Mononuclear cell (primary cell): ENCODE measurements at regions not wholly inside any gene's neighbourhood (a gene's known extent, or its start where the extent isn't known, plus 50 kb on each side); places are given as distances from the start of the nearest gene placed in this dataset.

Experiments
- H3K27me3 ChIP-seq: 2 replicates; pipeline ENCODE4 v1.6.0; 2011; ENCODE audit warnings: low read length, control low read depth; ENCODE audit not compliant: insufficient read depth
- H3K4me1 ChIP-seq: 2 replicates; pipeline ENCODE4 v1.5.1; 2011; ENCODE audit warnings: mild to moderate bottlenecking, low read length, control low read depth; ENCODE audit not compliant: insufficient read depth
- H3K4me3 ChIP-seq: 2 replicates; pipeline ENCODE4 v1.5.1; 2011; ENCODE audit warnings: mild to moderate bottlenecking, low read length, moderate library complexity
- H3K9me3 ChIP-seq: 2 replicates; pipeline ENCODE4 v1.5.1; 2011; ENCODE audit warnings: low read depth, mild to moderate bottlenecking, control low read depth, low read length

DNA sequence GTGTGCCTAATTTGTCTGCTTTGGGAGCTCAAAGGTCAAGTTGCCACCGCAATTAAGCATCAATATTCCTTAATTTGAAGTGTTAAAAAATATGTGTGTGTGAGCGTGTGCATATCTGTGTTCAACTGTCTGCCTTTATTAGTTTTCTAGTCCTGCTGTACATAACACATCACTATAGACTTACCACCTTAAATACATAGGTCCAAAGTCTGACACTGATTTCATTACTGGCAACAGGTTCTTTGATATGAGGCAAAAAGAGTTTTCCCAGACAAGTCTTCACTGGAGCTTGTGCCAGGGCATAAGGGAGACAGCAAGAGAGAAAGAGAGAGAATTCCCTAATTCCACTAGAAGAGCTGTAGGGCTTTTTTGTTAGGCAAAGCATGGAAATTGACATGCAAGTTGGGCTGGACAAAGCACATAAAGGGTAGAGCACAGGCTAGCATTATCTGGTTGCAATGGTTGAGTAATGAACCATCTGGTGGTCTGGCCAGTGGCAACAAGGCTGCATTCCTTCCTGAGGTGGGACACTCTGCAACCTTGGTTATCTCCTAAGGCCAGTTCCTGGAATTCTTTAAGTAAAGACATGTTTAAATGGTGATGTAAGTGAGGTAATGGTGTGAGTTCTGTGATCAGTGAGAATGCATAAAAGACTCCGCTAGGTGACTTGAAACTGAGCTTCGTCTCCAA is 457.2 kb upstream of the ADAMTS5 start:
- Histone ChIP-seq H3K9me3 (no peaks in the 10 kb centered on the region), H3K4me3 (no peak overlapping the region), H3K4me1 (no peaks in the 10 kb centered on the region), H3K27me3 (no peaks in the 10 kb centered on the region)

GRCh38 chr21:27423038-27423437 is 456.1 kb upstream of the ADAMTS5 start:
- Histone ChIP-seq H3K4me1 (no peaks in the 10 kb centered on the region), H3K4me3 (no peak overlapping the region), H3K9me3 (no peaks in the 10 kb centered on the region), H3K27me3 (no peaks in the 10 kb centered on the region)

- H3K4me3 ChIP-seq = no peak overlapping the region
- H3K9me3 ChIP-seq = no peaks in the 10 kb centered on the region
- no peaks in the 10 kb centered on the region for H3K27me3 ChIP-seq
- no peaks in the 10 kb centered on the region for H3K4me1 ChIP-seq
Observed at GRCh38 chr21:27422435-27422834, 455.5 kb upstream of the ADAMTS5 start.

- no peaks in the 10 kb centered on the region for H3K4me1 ChIP-seq
- no peak overlapping the region for H3K4me3 ChIP-seq
- no peaks in the 10 kb centered on the region for H3K9me3 ChIP-seq
- H3K27me3 ChIP-seq = no peaks in the 10 kb centered on the region
Observed at GRCh38 chr21:27421654-27422053, 454.8 kb upstream of the ADAMTS5 start.

DNA sequence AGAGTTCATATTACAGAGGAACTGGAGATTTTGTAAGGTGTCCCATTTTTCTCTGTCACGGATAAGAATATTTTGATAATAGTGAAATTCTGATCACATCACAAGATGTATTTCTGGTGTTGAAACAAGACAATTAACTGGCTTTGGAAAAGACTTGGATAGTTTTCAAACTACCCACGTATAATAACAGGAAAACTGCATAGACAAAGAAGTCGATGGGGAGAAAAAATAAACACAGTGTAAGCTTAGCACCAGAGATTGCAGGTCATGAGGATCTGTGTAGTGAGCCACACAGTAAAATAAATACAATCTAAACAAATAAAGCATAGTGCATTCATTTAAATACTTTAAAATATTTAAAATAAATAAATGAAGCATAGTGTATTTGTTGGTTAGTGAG is 452.3 kb upstream of the ADAMTS5 start:
- Histone ChIP-seq H3K9me3 (peaks cover 4% of the 10 kb centered on the region), H3K27me3 (no peaks in the 10 kb centered on the region), H3K4me3 (no peak overlapping the region), H3K4me1 (no peaks in the 10 kb centered on the region)

GRCh38 chr21:27418346-27418745 is 451.5 kb upstream of the ADAMTS5 start:
- Histone ChIP-seq H3K9me3 (peaks cover 4% of the 10 kb centered on the region), H3K4me3 (no peak overlapping the region), H3K4me1 (no peaks in the 10 kb centered on the region), H3K27me3 (no peaks in the 10 kb centered on the region)

GRCh38 chr21:27412530-27412929 is 445.6 kb upstream of the ADAMTS5 start:
- H3K9me3 ChIP-seq = peaks cover 4% of the 10 kb centered on the region
- no peak overlapping the region for H3K4me3 ChIP-seq
- H3K4me1 ChIP-seq = no peaks in the 10 kb centered on the region
- no peaks in the 10 kb centered on the region for H3K27me3 ChIP-seq

DNA sequence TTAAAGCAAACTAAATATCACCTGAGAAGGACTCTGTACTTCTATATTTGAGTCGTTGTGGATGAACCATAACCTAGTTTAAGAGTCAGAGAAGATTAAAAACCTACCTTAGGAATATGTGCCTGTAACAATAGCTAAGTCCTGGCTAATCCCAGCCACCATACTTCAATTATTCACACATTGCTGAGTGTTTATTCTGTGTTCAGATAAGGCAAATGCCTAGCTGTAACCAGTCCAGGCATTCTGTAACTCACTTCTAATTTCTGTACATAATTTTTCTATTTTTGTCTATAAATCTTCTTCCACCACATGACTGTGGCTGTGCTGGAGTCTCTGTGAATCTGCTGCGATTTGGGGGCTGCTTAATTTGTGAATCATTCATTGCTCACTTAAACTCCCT is 441.9 kb upstream of the ADAMTS5 start:
- Histone ChIP-seq H3K27me3 (no peaks in the 10 kb centered on the region), H3K4me1 (no peaks in the 10 kb centered on the region), H3K9me3 (no peaks in the 10 kb centered on the region), H3K4me3 (no peak overlapping the region)

DNA sequence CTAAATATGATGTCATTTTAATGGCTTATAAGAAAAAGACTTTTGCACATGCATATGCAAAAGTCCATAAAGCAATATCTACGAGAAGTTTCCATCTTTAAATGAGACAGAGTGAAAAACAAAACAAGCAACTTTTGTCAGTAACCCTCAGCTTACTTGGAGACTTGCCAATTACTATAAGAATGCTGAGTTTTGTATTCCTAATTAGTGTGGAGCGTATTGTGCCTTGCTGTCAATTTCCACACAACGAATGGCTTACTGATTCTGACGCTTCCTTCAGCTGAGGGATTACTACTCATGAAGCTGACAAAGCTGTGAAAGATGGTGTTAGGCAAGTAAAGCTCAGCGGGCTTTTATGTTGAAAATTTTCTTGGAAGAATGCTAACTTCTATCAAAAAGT is 440.4 kb upstream of the ADAMTS5 start:
- no peaks in the 10 kb centered on the region for H3K9me3 ChIP-seq
- no peaks in the 10 kb centered on the region for H3K4me1 ChIP-seq
- H3K4me3 ChIP-seq = no peak overlapping the region
- no peaks in the 10 kb centered on the region for H3K27me3 ChIP-seq

- Histone ChIP-seq H3K9me3 (no peaks in the 10 kb centered on the region), H3K4me3 (no peak overlapping the region), H3K4me1 (no peaks in the 10 kb centered on the region), H3K27me3 (no peaks in the 10 kb centered on the region)
Observed at GRCh38 chr21:27406300-27407009, 439.6 kb upstream of the ADAMTS5 start.

GRCh38 chr21:27403011-27403410 is 436.1 kb upstream of the ADAMTS5 start:
- H3K27me3 ChIP-seq = no peaks in the 10 kb centered on the region
- no peaks in the 10 kb centered on the region for H3K4me1 ChIP-seq
- no peak overlapping the region for H3K4me3 ChIP-seq
- H3K9me3 ChIP-seq = no peaks in the 10 kb centered on the region

GRCh38 chr21:27400045-27400444 is 433.2 kb upstream of the ADAMTS5 start:
- H3K27me3 ChIP-seq = no peaks in the 10 kb centered on the region

GRCh38 chr21:27397578-27397977 is 430.7 kb upstream of the ADAMTS5 start:
- no peaks in the 10 kb centered on the region for H3K9me3 ChIP-seq
- H3K4me1 ChIP-seq = no peaks in the 10 kb centered on the region
- no peak overlapping the region for H3K4me3 ChIP-seq
- H3K27me3 ChIP-seq = no peaks in the 10 kb centered on the region

More at GRCh38 chr21:27400045-27400444, 433.2 kb upstream of the ADAMTS5 start:
- Histone ChIP-seq H3K4me3 (no peak overlapping the region), H3K4me1 (no peaks in the 10 kb centered on the region), H3K9me3 (no peaks in the 10 kb centered on the region)

DNA sequence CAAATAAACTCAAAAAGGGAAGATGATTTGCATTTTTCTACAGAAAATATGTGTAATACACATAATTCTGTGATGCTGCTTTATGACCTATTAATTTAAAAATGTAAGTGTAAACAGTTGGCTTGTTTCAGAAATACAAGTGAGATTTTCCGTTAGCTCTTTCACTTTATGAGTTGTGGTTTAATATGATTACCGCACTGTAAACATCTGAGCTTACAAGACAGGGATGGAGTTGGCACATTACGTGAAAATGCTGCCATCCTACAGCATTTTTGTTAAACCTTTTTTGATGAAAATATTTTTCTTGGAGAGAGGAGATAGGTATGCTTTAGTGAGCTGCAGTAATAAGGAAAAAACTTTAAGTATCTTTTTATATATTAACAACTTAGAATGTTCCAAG is 426.8 kb upstream of the ADAMTS5 start:
- Histone ChIP-seq H3K4me1 (no peaks in the 10 kb centered on the region), H3K27me3 (no peaks in the 10 kb centered on the region), H3K4me3 (no peak overlapping the region), H3K9me3 (no peaks in the 10 kb centered on the region)

DNA sequence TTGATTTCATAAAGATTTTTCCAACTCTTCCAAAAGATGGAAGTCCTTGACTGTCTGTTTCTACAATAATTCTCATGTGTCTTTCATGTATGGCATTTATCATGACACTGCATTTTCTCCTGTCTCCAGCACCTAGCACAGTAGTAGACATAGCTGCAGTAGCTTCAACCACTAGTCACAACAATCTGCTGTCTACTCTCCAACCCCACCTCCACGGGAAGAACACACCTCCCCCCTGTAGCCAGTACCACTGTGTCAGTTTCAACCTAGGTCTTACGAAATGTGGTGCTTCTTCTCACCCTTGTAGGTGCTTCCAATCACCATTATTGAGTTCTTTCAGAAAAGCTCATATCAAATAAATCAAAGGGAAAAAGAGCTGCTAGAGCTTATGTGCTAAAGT is 425.1 kb upstream of the ADAMTS5 start:
- no peaks in the 10 kb centered on the region for H3K27me3 ChIP-seq
- H3K4me1 ChIP-seq = no peaks in the 10 kb centered on the region
- no peak overlapping the region for H3K4me3 ChIP-seq
- H3K9me3 ChIP-seq = no peaks in the 10 kb centered on the region

- no peaks in the 10 kb centered on the region for H3K27me3 ChIP-seq
- H3K9me3 ChIP-seq = no peaks in the 10 kb centered on the region
- H3K4me1 ChIP-seq = no peaks in the 10 kb centered on the region
- no peak overlapping the region for H3K4me3 ChIP-seq
Observed at GRCh38 chr21:27390384-27390783, 423.5 kb upstream of the ADAMTS5 start.
